ENCODE measurements at regions not wholly inside any gene's neighbourhood (a gene's known extent, or its start where the extent isn't known, plus 50 kb on each side); places are given as distances from the start of the nearest gene placed in this dataset.

DNA sequence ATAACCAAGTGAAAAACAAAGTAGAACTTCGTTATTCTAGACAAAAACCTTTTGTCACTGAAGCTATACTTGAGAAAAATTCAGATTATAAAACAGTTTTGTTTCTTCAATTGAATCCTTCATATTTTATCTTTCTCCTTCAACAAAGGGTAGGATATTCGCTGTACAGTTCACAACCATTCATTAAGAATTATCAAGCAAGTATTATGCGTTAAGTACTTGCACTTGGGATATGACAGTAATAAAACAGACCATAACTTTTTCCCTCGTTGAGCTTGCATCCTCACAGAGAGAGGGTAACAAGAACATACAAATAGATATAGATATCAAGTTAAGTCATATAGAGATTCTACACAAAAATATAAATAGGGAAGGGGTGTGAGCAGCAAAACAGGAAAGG, 61.2 kb upstream of the MEOX2 start:
- TF ChIP-seq CREB1 (IDR thresholded peaks at IDR 0.05; ENCODE audit: low read depth), result no peak
- TF ChIP-seq RAD21 (IDR thresholded peaks at IDR 0.05; ENCODE audit: low read depth), result no peak
- no peak for TF ChIP-seq CEBPB (IDR thresholded peaks at IDR 0.05)
